ENCODE measurements at regions not wholly inside any gene's neighbourhood (a gene's known extent, or its start where the extent isn't known, plus 50 kb on each side); places are given as distances from the start of the nearest gene placed in this dataset.
A peak's percentile ranks its signal among the peaks of the same experiment; 100 is the strongest.
"Not testable (repeated sequence)": the region's sequence is repeated elsewhere in the genome, so short reads cannot be mapped to it uniquely, and the experiment has no call there.

DNA sequence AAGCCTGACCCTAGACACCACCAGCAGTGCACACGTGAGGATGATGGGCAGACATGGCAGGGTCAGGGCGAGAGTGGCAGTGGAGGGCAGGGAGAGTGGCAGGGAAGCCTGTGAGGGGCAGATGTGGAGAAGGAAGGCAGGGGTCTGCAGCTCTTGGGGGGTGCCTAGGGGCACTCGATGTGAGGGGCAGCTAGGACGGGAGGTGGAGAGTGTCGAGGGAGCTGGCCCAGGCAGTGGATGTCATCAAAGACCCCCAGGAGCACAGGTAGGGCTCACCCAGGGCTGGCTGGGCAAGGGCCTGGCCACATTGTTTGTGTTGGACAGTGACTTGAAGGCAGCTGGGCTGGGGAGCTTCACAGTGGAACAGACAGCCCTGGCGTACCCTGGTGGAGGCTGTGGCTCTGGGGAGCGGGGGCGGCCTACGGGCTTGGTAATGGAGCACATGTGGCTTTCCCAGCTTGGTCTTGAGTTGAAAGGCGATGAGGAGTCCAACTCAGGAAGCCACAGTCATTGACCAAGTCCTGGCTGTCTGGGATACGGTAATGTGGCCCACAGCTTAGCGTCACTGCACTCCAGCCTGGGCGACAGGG, 87.1 kb downstream of the RTP5 start:
- DNase-seq (ENCODE audit: low read depth in 3 of 3, low spot score in 2 of 3), result no peak

DNA sequence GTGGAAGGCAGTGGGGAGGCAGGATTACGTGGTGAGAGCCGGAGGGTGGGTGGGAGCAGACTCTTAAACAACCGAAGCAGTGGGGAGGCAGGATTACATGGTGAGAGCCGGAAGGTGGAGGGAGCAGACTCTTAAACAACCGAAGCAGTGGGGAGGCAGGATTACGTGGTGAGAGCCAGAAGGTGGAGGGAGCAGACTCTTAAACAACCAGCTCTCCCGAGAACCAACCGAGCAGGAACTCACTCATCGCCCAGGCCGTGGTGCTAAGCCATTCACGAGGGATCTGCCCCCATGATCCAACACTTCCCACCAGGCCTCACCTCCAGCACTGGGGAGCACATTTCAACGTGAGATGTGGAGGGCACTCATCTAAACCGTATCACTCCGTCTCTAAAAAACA, 87.7 kb downstream of the RTP5 start:
- DNase-seq (ENCODE audit: low read depth in 3 of 3, low spot score in 2 of 3), result no peak

DNA sequence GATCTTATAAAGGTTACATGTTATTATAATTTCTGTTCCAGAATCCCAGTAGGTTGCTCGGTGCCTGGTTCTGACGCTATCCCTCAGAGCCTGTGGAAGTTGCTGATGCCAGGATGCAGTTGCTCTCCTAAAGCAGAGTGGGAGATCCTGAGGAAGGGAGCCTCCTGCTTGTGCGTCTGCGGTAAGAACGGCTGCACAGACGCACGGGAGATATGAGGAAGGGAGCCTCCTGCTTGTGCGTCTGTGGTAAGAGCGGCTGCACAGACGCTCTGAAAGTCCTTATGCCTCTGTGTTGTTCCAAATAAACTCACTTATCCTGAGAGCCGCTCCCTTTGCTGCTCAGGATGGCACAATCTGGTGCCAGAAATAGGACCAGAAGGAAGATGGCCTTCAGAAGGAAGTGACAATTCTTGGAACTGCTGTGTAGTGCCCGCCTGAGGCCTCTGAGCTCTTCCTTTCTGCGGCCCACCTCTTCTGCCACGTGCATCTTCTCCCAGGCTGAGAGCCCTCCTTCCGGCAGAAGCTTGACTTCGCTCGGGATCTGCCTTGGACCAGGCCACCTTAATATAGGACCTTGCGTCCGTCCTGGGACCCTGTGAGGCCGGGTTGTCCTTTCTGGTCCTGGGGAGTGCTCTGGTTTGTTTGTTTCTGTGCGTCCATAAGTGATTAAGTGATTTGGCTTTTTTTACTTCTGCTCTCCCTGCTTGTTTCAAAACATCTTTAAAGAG, 89.5 kb downstream of the RTP5 start:
- DNase-seq (ENCODE audit: low read depth in 3 of 3, low spot score in 2 of 3), result no peak

DNA sequence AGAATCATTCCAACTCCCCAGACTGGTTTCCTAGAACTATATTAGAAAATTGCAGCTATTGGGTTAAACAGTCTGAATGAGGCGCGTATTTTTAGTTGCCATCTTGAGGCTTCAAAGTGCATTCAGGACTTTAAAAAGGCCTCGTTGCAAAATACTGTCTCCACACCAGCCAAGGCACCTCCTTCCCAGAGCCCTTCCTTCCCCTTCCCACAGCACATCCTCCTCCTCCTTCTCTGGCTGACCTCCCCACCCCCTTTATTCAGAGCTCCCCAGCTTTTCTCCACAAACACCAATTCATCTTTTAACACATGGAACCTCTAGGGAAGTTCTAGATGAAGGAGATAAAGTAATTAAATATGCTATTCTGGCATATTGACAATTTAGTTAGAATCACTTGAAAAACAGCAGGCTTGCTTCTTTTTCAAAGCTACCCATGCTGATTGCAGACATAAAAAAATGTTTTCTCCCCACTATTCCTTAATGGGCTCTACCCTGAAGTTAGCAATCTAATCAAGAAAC, 90.3 kb downstream of the RTP5 start:
- DNase-seq (ENCODE audit: low read depth in 3 of 3, low spot score in 2 of 3), result no peak

DNA sequence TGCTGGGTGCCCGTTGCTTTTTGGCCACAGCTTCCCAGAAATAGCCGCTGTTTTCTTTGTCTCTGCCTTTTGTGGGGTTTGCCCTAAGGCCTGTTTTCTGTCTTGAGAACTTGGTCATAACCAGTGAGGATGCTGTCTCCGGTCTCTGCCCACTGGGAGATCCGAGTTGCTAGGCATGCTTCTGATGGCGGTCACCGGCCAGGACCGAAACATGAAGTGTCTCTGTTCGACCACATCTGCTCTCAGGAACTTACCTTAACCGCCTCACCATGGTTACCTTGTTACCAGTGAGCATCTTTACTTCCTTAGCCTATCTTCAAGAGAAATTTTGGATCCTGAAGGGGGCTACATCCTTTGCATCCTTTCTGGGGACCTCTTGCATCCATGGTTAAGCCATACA, 91.9 kb downstream of the RTP5 start:
- no peak for DNase-seq (ENCODE audit: low read depth in 3 of 3, low spot score in 2 of 3)

DNA sequence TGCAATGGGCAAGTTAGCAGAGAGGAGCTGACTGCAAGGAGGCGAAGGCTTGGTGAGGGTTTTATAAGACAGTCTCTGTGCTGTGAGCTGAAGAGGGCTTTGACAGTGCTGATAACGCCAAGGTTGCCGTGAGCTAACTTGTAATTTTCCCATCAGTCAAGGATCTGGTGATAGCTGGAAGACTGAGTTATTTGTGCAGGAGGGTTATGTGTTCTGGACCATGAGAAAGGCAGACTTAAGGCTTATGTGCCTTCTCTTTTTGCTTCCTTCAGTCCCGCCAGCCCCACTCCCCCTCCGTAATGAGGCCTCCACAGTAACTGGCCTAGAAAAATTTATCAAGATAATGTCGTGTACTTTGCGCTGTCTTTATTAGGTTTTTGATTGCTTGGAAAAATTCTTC, 94.6 kb downstream of the RTP5 start:
- no peak for DNase-seq (ENCODE audit: low read depth in 3 of 3, low spot score in 2 of 3)

DNA sequence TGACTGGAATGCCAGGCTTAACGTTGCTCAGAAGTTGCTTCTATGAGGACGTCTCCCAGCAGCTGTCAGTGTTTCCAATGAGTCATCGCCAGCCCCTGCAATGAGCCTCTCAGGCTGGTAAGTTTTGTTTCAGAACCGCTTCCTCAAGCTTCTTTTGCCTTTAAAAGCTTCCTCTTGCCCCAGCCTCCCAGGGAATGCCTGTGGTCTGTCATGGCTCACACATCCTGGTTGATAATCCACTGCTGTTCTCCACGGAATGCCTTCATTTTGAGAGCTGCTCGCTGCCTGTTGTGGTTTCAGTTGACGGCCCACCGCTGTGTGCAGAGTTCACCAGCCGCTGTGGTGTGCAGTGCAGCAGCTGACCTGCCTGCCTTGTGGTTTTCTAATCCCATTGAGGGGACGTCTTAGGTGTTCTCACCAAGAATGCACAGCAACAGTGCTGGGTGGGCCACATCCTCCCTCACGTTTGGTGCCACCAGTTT, 96.4 kb downstream of the RTP5 start:
- DNase-seq (ENCODE audit: low read depth in 3 of 3, low spot score in 2 of 3), result peak; percentile 16 to 40 (median 23)

DNA sequence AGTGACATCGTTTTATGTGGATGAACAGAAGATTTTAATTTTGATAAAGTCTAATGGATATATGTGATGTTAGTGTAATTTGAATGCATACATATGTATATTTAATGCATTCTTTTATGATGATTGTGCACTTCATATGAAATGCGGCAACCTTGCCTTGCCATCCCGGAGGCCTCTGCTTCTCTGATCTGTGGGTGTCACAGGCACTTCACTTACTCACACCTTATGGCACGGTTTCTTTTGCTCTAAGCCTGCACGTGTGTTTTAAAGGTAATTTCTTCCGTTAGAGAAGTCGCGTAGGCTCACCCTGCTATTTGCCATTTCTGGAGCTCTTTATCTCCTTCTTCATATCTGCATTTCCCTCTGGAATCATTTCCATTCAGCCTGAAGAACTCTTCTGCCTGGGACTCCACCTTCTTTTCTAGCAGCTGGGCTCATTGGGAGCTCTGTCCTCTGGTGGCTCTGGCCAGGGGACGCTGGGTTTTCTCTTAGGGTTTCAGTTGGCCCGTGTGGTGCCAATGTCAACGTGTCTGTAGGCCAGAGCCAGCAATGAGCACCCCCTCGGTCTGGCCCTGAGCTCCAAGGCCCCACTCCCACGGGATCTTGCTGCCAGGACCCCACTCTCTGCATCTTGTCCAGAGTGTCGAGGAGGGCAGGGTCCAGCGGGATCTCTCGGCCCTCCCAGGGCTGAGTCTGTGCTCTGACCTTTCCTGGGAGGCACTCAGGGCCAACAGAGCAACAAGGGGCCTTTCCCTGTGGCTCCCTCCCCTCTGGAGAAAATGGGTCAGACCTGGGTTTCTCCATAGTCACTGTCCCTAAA, 97.3 kb downstream of the RTP5 start:
- DNase-seq (ENCODE audit: low read depth in 3 of 3, low spot score in 2 of 3), result no peak

DNA sequence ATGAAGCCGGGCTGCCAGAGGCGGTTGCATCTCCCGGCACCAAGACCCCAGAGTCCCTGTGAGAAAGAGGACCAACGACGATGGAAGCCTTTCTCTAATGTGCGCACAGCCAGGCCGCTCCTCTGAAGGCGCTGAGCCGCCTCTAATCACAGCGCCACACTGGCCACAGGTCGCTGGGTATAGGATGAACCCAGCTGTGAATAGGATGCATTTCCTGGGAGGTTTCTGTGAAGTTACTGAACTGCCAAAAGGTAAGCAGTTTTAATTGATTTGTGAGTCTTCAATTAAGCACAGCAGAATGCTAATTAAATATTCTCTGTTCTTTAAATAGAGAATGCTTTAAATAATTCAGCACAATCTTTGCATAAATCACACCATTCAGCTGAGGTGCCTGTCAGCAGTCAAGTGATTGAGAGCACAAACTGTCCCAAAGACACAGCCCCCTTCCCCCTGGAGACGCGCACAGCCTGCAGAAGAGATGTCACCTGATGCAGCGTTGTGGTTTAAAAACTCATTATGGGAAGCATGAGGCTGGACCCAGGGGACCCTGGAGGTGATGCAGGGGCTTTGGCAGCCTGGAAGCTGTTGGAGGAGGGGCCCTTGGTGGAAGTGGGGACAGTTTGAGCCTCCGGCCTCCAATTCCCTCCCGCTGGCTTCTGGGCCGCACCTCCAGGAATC, 98.1 kb downstream of the RTP5 start:
- DNase-seq (ENCODE audit: low read depth in 3 of 3, low spot score in 2 of 3), result no peak

DNA sequence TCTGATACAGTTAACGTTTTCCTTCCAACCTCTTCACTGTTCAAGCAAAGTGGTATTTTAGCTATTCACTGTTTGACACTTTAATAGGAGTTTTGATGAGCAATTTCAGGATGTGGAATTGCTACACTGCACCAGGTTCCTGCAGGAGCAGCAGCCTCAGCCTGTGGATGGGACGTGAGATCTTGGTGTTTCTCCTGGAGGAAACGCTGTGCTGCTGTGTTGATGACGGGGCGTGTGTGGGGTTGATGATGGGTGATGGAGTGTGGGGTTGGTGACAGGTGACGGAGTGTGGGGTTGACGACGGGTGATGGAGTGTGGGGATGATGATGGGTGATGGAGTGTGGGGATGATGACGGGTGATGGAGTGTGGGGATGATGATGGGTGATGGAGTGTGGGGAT, 98.9 kb downstream of the RTP5 start:
- no peak for DNase-seq (ENCODE audit: low read depth in 3 of 3, low spot score in 2 of 3)

DNA sequence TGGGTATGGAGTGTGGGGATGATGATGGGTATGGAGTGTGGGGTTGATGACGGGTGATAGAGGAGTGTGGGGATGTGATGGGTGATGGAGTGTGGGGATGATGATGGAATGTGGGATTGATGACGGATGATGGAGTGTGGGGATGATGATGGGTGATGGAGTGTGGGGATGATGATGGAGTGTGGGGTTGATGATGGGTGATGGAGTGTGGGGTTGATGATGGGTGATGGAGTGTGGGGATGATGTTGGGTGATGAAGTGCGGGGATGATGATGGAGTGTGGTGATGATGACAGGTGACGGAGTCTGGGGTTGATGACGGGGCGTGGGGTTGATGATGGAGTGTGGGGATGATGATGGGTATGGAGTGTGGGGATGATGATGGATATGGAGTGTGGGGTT, 99.7 kb downstream of the RTP5 start:
- not testable (repeated sequence) for DNase-seq (ENCODE audit: low read depth in 3 of 3, low spot score in 2 of 3)

DNA sequence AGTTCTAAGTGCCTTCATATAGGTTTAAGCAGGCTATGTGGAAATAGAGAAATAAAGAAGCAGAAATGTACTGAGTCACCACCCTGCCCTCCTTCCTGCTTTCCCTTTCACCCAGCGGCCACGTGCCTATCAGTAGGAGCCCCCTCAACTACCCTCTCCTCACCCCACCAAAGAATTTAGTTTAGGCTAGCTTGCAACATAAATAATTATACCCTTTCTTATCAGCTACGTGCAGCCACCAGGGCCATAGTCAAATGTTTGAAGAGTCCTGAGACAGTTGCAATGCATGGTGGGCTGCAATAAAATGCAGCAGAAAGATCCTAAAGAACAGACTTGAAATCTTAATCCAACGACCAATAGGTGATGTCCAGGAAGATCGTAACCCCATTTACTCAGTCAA, 101.2 kb downstream of the RTP5 start:
- DNase-seq (ENCODE audit: low read depth in 3 of 3, low spot score in 2 of 3), result no peak

DNA sequence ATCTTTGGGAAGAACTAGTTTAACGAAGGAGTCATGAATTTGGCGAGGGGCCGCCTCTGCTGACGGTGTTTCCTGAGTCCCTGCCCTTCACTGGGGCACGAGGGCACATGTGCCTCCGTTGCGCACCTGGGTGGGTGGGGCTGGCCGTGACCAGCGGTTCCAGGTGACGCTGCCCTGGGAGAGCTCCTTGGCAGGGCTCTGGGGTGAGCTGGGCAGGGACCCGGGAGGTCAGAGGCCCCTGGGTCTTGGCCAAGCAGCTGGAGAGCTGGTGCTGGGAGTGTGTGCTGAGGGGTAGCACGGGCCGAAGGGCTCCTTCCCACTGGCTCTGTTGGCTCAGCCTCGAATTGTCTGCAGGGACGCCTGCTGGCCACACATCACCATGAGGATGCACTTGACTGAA, 104.6 kb downstream of the RTP5 start:
- DNase-seq (ENCODE audit: low read depth in 3 of 3, low spot score in 2 of 3), result no peak

DNA sequence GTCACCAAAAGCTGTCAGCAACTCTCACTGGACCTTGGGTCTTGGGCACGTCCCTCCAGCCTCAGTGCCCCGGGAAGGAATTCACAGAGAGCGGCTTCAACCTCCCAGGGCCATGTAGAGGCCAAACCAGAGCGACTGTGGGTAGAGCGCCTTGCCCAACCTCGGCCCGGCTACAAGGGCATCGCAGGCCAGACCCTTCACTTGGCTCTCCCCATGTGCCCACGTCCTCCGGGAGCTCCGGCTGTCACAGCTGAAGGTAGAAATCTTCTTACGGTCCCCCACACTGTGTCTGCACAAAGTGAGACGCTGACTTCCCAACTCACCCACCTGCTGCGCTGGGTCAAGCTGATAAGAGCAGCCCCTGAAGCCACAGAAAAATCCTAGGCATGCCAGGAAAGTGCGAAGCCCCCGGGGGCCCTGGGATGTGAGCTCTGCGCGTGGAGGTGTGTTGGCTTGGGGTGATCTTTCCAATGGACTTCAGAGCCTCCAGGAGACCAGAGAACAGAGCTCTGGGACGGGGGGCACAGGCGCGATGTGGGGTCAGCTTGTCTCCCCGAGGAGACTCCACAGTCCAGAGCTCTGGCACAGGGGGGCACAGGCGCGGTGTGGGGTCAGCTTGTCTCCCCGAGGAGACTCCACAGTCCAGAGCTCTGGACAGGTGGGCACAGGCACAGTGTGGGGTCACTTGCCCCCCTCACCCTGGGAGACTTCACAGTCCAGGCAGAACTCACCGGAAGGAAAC, 105.5 kb downstream of the RTP5 start:
- DNase-seq (ENCODE audit: low read depth in 3 of 3, low spot score in 2 of 3), result no peak

DNA sequence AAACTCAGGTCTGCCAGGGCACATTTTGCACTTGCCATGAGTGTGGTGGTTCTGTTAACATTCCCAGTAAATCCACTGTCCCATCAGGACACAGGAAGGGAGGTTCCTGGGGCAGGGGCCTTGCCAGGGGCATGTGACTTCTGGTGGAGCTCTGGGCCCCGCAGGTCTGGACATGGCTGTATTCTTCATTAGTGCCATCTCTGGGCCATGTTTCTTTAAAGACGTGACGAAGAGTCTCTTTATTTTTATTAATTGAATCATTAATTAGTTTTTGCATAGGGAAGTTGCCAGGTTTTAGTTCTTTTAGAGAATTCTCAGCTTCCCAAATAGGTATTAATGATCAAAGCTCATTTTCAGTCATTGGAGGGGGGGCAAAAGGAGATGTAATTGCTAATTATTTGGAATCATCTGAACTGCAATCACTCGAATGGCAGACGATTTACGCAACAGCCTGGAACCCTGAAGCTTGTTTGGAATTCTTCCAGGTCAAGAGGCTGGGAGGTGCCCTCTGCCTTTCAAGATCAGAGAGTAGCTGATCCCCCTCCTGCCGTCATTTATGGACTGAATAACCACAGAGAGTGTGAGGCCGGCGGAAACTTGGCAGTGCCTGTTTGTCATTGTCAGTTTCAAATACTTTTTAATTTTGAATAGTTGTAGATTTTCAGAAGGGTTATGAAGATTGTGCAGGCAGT, 106.2 kb downstream of the RTP5 start:
- DNase-seq (ENCODE audit: low read depth in 3 of 3, low spot score in 2 of 3), result no peak

DNA sequence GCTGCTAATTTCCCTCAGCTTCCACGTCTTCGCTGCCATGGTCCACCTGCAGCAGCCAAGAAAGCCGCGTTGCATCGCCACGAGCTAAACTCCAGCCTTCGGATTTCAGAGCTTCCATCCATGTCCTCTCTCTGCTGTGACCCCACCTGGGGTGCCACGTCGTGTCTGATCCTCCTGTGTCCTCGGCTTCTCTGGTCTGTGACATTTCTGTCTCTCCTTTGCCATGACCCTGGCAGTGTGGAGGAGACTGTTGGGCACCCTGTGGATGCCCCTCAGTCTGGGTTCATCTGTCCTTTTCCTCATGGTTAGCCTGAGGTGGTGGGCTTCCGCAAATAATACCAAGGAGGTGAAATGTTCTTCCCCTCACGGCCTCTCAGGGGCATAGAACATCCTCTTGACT, 106.8 kb downstream of the RTP5 start:
- no peak for DNase-seq (ENCODE audit: low read depth in 3 of 3, low spot score in 2 of 3)

DNA sequence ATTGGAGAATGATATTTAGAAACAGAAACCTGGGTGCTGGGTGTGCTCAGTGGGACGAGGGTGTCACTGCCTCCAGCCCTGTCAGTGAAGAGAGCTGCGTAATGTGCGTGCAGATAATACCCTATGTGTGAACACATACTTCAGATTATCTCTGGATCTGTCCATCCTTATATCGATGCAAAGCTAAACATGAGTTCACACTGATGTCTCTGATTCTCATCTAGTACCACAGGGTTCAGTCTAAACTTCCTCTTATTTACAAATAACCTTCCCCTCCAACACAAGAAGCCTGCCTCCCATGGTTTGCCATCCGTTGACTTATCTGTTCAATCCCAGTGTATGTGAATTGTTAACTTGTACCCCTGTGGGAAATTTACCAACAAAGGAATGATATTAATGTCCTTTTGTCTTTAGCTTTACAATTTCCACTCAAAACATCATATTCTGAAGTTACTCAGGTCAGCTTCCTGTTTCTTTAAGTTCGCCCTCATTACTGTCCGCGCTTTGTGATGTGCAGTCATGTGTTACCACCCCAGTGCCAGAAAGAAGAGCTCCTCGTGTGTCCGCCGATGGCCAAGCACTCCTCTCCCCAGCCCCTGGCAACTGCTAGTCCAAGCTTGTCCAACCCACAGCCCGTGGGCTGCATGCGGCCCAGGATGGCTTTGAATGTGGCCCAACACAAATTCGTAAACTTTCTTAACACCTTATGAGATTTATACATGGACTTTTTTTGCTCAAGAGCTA, 108.2 kb downstream of the RTP5 start:
- no peak for DNase-seq (ENCODE audit: low read depth in 3 of 3, low spot score in 2 of 3)

DNA sequence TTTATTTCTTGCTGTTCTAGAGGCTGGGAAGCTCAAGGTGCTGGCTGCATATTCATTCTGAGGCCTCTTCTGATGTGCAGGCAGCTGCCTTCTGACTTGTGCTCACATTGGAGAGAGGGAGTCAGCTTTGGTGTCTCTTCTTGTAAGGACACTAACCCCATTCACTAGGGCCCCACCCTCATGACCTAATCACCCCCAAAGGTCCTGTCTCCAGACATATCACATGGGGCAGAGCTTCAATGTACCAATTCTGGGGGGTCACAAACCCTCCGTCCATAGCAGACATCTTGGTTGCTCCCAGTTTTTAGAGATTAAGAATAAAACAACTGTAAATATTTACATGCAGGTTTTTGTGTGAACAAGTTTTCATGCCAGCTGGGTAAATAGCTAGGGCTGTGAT, 109.1 kb downstream of the RTP5 start:
- no peak for DNase-seq (ENCODE audit: low read depth in 3 of 3, low spot score in 2 of 3)

DNA sequence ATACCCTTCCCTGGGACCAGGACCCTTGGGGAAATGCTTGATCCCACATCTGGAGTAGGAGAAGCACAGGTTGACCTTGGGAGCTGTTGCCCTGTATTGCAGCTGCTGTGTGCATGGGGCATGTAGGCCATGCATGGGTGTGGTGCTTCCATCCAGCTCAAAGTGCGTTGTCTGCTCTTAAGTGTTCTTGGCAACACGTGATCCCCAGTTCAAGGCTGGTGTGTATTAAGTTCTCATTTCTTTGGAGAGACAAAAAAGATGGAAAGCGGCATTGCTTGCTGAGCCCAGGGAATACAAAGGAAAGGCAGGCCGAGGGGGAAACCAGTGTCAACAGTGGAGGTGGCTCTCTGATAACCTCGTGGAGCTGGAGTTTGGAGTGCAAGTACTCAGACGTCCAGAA, 110.7 kb downstream of the RTP5 start:
- DNase-seq (ENCODE audit: low read depth in 3 of 3, low spot score in 2 of 3), result no peak

Data from right renal cortex interstitium (tissue), 3 donors.